HepG2 (cell line): ENCODE measurements at regions not wholly inside any gene's neighbourhood (a gene's known extent, or its start where the extent isn't known, plus 50 kb on each side); places are given as distances from the start of the nearest gene placed in this dataset.

ENCODE experiments used
- FOXC1 ChIP-seq: sonication (generic); formaldehyde crosslinking; IDR thresholded peaks from 2 replicates; pipeline ENCODE4 v1.8.0; 2022; ENCODE audit warnings: mild to moderate bottlenecking, missing genetic modification reagents, borderline replicate concordance
- RERE ChIP-seq: IDR thresholded peaks from 2 replicates; pipeline ENCODE4 v1.6.1; 2016; ENCODE audit warnings: low read depth, missing genetic modification reagents, missing compliant biosample characterization
- SOX5 ChIP-seq: IDR thresholded peaks from 2 replicates; pipeline ENCODE4 v1.6.1; 2016; ENCODE audit warnings: borderline replicate concordance
- THYN1 ChIP-seq: sonication (generic); formaldehyde crosslinking; IDR thresholded peaks from 2 replicates; pipeline ENCODE4 v1.8.1; 2023; ENCODE audit warnings: low read depth, mild to moderate bottlenecking, moderate library complexity, missing genetic modification reagents, borderline replicate concordance
- USF2 ChIP-seq, 2 experiments: sonication (generic) in 1 of 2; formaldehyde crosslinking in 1 of 2; IDR thresholded peaks; 2 replicates each; pipeline versions ENCODE4 v1.5.1 to v1.6.1; 2011 to 2020; ENCODE audit warnings: borderline replicate concordance in 1 of 2, low read depth in 1 of 2, low read length in 1 of 2, mild to moderate bottlenecking in 1 of 2, missing genetic modification reagents in 1 of 2, moderate library complexity in 1 of 2
- ZNF282 ChIP-seq: fragments of 450-650 bp; IDR thresholded peaks from 2 replicates; pipeline ENCODE4 v1.6.1; 2018; ENCODE audit not compliant: partially characterized antibody
- ZNF614 ChIP-seq: IDR thresholded peaks from 2 replicates; pipeline ENCODE4 v1.6.1; 2018; ENCODE audit warnings: missing biosample characterization, missing genetic modification reagents, inconsistent platforms, borderline replicate concordance
- TF ChIP-seq, protein P1 (sequence below): sonication (generic); formaldehyde crosslinking; IDR thresholded peaks from 2 replicates; pipeline ENCODE4 v1.4.0; 2020; ENCODE audit warnings: missing genetic modification reagents, borderline replicate concordance
- TF ChIP-seq, protein P2 (sequence below): sonication (generic); formaldehyde crosslinking; IDR thresholded peaks from 2 replicates; pipeline ENCODE4 v1.5.0; 2020; ENCODE audit warnings: missing genetic modification reagents, mild to moderate bottlenecking, borderline replicate concordance
- TF ChIP-seq, protein P3 (sequence below): sonication (generic); formaldehyde crosslinking; IDR thresholded peaks from 2 replicates; pipeline ENCODE4 v1.8.1; 2022; ENCODE audit warnings: low read depth, mild to moderate bottlenecking, missing genetic modification reagents

- TF ChIP-seq, protein P1, sequence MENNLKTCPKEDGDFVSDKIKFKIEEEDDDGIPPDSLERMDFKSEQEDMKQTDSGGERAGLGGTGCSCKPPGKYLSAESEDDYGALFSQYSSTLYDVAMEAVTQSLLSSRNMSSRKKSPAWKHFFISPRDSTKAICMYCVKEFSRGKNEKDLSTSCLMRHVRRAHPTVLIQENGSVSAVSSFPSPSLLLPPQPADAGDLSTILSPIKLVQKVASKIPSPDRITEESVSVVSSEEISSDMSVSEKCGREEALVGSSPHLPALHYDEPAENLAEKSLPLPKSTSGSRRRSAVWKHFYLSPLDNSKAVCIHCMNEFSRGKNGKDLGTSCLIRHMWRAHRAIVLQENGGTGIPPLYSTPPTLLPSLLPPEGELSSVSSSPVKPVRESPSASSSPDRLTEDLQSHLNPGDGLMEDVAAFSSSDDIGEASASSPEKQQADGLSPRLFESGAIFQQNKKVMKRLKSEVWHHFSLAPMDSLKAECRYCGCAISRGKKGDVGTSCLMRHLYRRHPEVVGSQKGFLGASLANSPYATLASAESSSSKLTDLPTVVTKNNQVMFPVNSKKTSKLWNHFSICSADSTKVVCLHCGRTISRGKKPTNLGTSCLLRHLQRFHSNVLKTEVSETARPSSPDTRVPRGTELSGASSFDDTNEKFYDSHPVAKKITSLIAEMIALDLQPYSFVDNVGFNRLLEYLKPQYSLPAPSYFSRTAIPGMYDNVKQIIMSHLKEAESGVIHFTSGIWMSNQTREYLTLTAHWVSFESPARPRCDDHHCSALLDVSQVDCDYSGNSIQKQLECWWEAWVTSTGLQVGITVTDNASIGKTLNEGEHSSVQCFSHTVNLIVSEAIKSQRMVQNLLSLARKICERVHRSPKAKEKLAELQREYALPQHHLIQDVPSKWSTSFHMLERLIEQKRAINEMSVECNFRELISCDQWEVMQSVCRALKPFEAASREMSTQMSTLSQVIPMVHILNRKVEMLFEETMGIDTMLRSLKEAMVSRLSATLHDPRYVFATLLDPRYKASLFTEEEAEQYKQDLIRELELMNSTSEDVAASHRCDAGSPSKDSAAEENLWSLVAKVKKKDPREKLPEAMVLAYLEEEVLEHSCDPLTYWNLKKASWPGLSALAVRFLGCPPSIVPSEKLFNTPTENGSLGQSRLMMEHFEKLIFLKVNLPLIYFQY (CRISPR knock-in tag) = no peak
- TF ChIP-seq SOX5 (CRISPR knock-in tag) (no peak), ZNF614 (CRISPR knock-in tag) (no peak), FOXC1 (CRISPR knock-in tag) (no peak), RERE (CRISPR knock-in tag) (no peak), USF2 (IDR thresholded peaks at IDR 0.05; ENCODE audit: low read depth, low read length) (no peak), USF2 (CRISPR knock-in tag; IDR thresholded peaks at IDR 0.05; ENCODE audit: borderline replicate concordance) (no peak), THYN1 (no peak), ZNF282 (no peak)
- TF ChIP-seq, protein P2, sequence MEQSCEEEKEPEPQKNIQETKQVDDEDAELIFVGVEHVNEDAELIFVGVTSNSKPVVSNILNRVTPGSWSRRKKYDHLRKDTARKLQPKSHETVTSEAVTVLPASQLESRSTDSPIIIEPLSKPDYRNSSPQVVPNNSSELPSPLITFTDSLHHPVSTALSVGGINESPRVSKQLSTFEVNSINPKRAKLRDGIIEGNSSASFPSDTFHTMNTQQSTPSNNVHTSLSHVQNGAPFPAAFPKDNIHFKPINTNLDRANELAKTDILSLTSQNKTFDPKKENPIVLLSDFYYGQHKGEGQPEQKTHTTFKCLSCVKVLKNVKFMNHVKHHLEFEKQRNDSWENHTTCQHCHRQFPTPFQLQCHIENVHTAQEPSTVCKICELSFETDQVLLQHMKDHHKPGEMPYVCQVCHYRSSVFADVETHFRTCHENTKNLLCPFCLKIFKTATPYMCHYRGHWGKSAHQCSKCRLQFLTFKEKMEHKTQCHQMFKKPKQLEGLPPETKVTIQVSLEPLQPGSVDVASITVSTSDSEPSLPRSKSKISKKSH (CRISPR knock-in tag) = 0 out of 2 replicates have a peak, but pooled peaks have one; percentile 27
- TF ChIP-seq, protein P3, sequence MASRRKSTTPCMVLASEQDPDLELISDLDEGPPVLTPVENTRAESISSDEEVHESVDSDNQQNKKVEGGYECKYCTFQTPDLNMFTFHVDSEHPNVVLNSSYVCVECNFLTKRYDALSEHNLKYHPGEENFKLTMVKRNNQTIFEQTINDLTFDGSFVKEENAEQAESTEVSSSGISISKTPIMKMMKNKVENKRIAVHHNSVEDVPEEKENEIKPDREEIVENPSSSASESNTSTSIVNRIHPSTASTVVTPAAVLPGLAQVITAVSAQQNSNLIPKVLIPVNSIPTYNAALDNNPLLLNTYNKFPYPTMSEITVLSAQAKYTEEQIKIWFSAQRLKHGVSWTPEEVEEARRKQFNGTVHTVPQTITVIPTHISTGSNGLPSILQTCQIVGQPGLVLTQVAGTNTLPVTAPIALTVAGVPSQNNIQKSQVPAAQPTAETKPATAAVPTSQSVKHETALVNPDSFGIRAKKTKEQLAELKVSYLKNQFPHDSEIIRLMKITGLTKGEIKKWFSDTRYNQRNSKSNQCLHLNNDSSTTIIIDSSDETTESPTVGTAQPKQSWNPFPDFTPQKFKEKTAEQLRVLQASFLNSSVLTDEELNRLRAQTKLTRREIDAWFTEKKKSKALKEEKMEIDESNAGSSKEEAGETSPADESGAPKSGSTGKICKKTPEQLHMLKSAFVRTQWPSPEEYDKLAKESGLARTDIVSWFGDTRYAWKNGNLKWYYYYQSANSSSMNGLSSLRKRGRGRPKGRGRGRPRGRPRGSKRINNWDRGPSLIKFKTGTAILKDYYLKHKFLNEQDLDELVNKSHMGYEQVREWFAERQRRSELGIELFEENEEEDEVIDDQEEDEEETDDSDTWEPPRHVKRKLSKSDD = no peak
These were observed 143.7 kb downstream of the ASCL4 start (continued) for GRCh38 chr12:107917912-107918800.
